Hematopoietic multipotent progenitor cell treated with erythropoietin and hydrocortisone succinate and interleukin-3 and kit ligand, for 8 days (in vitro differentiated cells): ENCODE measurements at regions not wholly inside any gene's neighbourhood (a gene's known extent, or its start where the extent isn't known, plus 50 kb on each side); places are given as distances from the start of the nearest gene placed in this dataset.
A peak's percentile ranks its signal among the peaks of the same experiment; 100 is the strongest.

Experiments
- DNase-seq: peaks from one replicate; pipeline ENCODE4 v3.0.0-alpha.2; 2015

GRCh38 chr10:49463605-49464004 lies 67.7 kb upstream of the DRGX start:
- no peak for DNase-seq

- no peak for DNase-seq
Measured at GRCh38 chr10:49458869-49459268, 63.0 kb upstream of the DRGX start.

- DNase-seq: no peak
Measured at GRCh38 chr10:49457686-49458085, 61.8 kb upstream of the DRGX start.

- peak; percentile 1 for DNase-seq
Measured at GRCh38 chr10:49448924-49449323, 53.0 kb upstream of the DRGX start.

GRCh38 chr10:49446031-49446430 lies 50.1 kb upstream of the DRGX start:
- no peak for DNase-seq
